Brain pericyte (primary cell): ENCODE measurements at regions not wholly inside any gene's neighbourhood (a gene's known extent, or its start where the extent isn't known, plus 50 kb on each side); places are given as distances from the start of the nearest gene placed in this dataset.
"Not testable (repeated sequence)": the region's sequence is repeated elsewhere in the genome, so short reads cannot be mapped to it uniquely, and the experiment has no call there.

Source experiments
- DNase-seq: peaks from one replicate; pipeline ENCODE4 v3.0.0-alpha.2; 2012; ENCODE audit warnings: low read depth, low spot score

GRCh38 chr13:89011615-89012014 lies 1340.4 kb downstream of the SLITRK5 start:
- DNase-seq = no peak

GRCh38 chr13:89027694-89028306 lies 1356.6 kb downstream of the SLITRK5 start:
- no peak for DNase-seq

- no peak for DNase-seq
Measured at GRCh38 chr13:89029062-89029461, 1357.9 kb downstream of the SLITRK5 start.

GRCh38 chr13:89034015-89034414 lies 1362.8 kb downstream of the SLITRK5 start:
- DNase-seq = no peak

- no peak for DNase-seq
Measured at GRCh38 chr13:89052699-89053098, 1381.5 kb downstream of the SLITRK5 start.

- no peak for DNase-seq
Measured at GRCh38 chr13:89053418-89053817, 1382.2 kb downstream of the SLITRK5 start.

- no peak for DNase-seq
Measured at GRCh38 chr13:89057274-89057673, 1386.1 kb downstream of the SLITRK5 start.

- DNase-seq = no peak
Measured at GRCh38 chr13:89057862-89058261, 1386.7 kb downstream of the SLITRK5 start.

- DNase-seq = no peak
Measured at GRCh38 chr13:89061821-89062220, 1390.7 kb downstream of the SLITRK5 start.

- DNase-seq = peak; percentile 13
Measured at GRCh38 chr13:89066868-89067466, 1395.8 kb downstream of the SLITRK5 start.

- no peak for DNase-seq
Measured at GRCh38 chr13:89072979-89073378, 1401.8 kb downstream of the SLITRK5 start.

- no peak for DNase-seq
Measured at GRCh38 chr13:89076622-89077021, 1405.5 kb downstream of the SLITRK5 start.

- no peak for DNase-seq
Measured at GRCh38 chr13:89082623-89083022, 1411.5 kb downstream of the SLITRK5 start.

GRCh38 chr13:89088107-89088506 lies 1416.9 kb downstream of the SLITRK5 start:
- not testable (repeated sequence) for DNase-seq

- DNase-seq = no peak
Measured at GRCh38 chr13:89097994-89098393, 1426.8 kb downstream of the SLITRK5 start.

GRCh38 chr13:89113744-89114143 lies 1442.6 kb downstream of the SLITRK5 start:
- DNase-seq = no peak

GRCh38 chr13:89115307-89115706 lies 1444.1 kb downstream of the SLITRK5 start:
- DNase-seq = no peak

GRCh38 chr13:89136678-89137077 lies 1465.5 kb downstream of the SLITRK5 start:
- DNase-seq = no peak

- no peak for DNase-seq
Measured at GRCh38 chr13:89150362-89150761, 1479.2 kb downstream of the SLITRK5 start.

- DNase-seq = no peak
Measured at GRCh38 chr13:89153941-89154340, 1482.8 kb downstream of the SLITRK5 start.

- no peak for DNase-seq
Measured at GRCh38 chr13:89163096-89163495, 1491.9 kb downstream of the SLITRK5 start.

- no peak for DNase-seq
Measured at GRCh38 chr13:89165685-89166084, 1494.5 kb downstream of the SLITRK5 start.

GRCh38 chr13:89169951-89170350 lies 1498.8 kb downstream of the SLITRK5 start:
- no peak for DNase-seq

- DNase-seq = no peak
Measured at GRCh38 chr13:89181041-89181440, 1509.9 kb downstream of the SLITRK5 start.
